Uterus (tissue), 3 donors: ENCODE measurements at regions not wholly inside any gene's neighbourhood (a gene's known extent, or its start where the extent isn't known, plus 50 kb on each side); places are given as distances from the start of the nearest gene placed in this dataset.

Source experiments
- DNase-seq, 2 donors: peaks; one replicate each; pipeline ENCODE4 v3.0.0-alpha.2; 2019 to 2020
- H3K27ac ChIP-seq, 2 donors: fragments of 200-600 bp; sonication (generic); 1 replicate in 1 of 2; 2 replicates in 1 of 2; pipeline ENCODE4 v1.5.1; 2016 to 2018
- H3K27me3 ChIP-seq, 2 donors: fragments of 200-600 bp; sonication (generic); one replicate each; pipeline ENCODE4 v1.5.1; 2018 to 2019; ENCODE audit warnings: control low read depth in 1 of 2
- H3K36me3 ChIP-seq, 2 donors: fragments of 200-600 bp; sonication (generic); one replicate each; pipeline ENCODE4 v1.5.1; 2019; ENCODE audit warnings: control low read depth in 1 of 2
- H3K4me1 ChIP-seq, 2 donors: fragments of 200-600 bp; sonication (generic); one replicate each; pipeline ENCODE4 v1.5.1; 2018 to 2019; ENCODE audit warnings: control low read depth in 1 of 2
- H3K4me3 ChIP-seq, 2 donors: fragments of 200-600 bp; sonication (generic); 1 replicate in 1 of 2; 2 replicates in 1 of 2; pipeline ENCODE4 v1.5.1; 2018 to 2019; ENCODE audit warnings: mild to moderate bottlenecking in 1 of 2
- H3K9me3 ChIP-seq, 2 donors: fragments of 200-600 bp; sonication (generic); one replicate each; pipeline ENCODE4 v1.5.1; 2019; ENCODE audit warnings: control low read depth in 1 of 2
- CTCF ChIP-seq, 4 experiments: fragments of 200-600 bp in 2 of 4; fragments of 450-650 bp in 2 of 4; sonication (generic) in 2 of 4; IDR thresholded peaks; one replicate each; pipeline ENCODE4 v1.5.1; 2016 to 2019; ENCODE audit warnings: antibody characterized with exemption in 4 of 4, mild to moderate bottlenecking in 2 of 4, moderate library complexity in 1 of 4
- POLR2A ChIP-seq, 2 donors: fragments of 450-650 bp; IDR thresholded peaks; one replicate each; pipeline ENCODE4 v1.6.1; 2016; ENCODE audit warnings: antibody characterized with exemption in 2 of 2, mild to moderate bottlenecking in 1 of 2, moderate library complexity in 1 of 2
- intact Hi-C: fragments of 100-400 bp; cut with DNase I; formaldehyde crosslinking; loops from one replicate; pipeline ENCODE4 v1.15.1; 2023; ENCODE audit warnings: low total_unique reads
- donor health status: DM: yes; HTN: yes; CAD: no.

- no peak for TF ChIP-seq CTCF (IDR thresholded peaks at IDR 0.05)
- no peaks in the 10 kb centered on the region for H3K4me1 ChIP-seq
- intact Hi-C loops = no loop called here
- H3K27ac ChIP-seq = no peak overlapping the region
- DNase-seq = no peak
- no peaks in the 10 kb centered on the region for H3K9me3 ChIP-seq
- H3K27me3 ChIP-seq = no peaks in the 10 kb centered on the region
- H3K4me3 ChIP-seq = no peak overlapping the region
- H3K36me3 ChIP-seq = no peaks in the 10 kb centered on the region
Observed at GRCh38 chr12:92615703-92616102, 87.1 kb upstream of the PLEKHG7 start.

- no peaks in the 10 kb centered on the region for H3K27me3 ChIP-seq
- no peak overlapping the region for H3K4me3 ChIP-seq
- no peak for DNase-seq
- no peaks in the 10 kb centered on the region for H3K9me3 ChIP-seq
- no peaks in the 10 kb centered on the region for H3K4me1 ChIP-seq
- intact Hi-C loops = no loop called here
- no peak overlapping the region for H3K27ac ChIP-seq
- H3K36me3 ChIP-seq = no peaks in the 10 kb centered on the region
- TF ChIP-seq POLR2A (IDR thresholded peaks at IDR 0.05) = no peak
- TF ChIP-seq CTCF (IDR thresholded peaks at IDR 0.05) = no peak
Observed at GRCh38 chr12:92615086-92615485, 87.7 kb upstream of the PLEKHG7 start.

- intact Hi-C loops = no loop called here
- no peak for DNase-seq
- Histone ChIP-seq H3K4me1 (no peaks in the 10 kb centered on the region), H3K36me3 (no peaks in the 10 kb centered on the region), H3K27me3 (no peaks in the 10 kb centered on the region), H3K27ac (no peak overlapping the region), H3K4me3 (no peak overlapping the region), H3K9me3 (no peaks in the 10 kb centered on the region)
- TF ChIP-seq CTCF (IDR thresholded peaks at IDR 0.05) (no peak), POLR2A (IDR thresholded peaks at IDR 0.05) (no peak)
Observed at GRCh38 chr12:92614502-92614901, 88.3 kb upstream of the PLEKHG7 start.

- Histone ChIP-seq H3K4me1 (no peaks in the 10 kb centered on the region), H3K9me3 (no peaks in the 10 kb centered on the region), H3K27ac (no peak overlapping the region), H3K4me3 (no peak overlapping the region), H3K36me3 (no peaks in the 10 kb centered on the region), H3K27me3 (no peaks in the 10 kb centered on the region)
- TF ChIP-seq POLR2A (IDR thresholded peaks at IDR 0.05) = no peak
- TF ChIP-seq CTCF (IDR thresholded peaks at IDR 0.05) = no peak
- DNase-seq = no peak
- intact Hi-C loops = no loop called here
Observed at GRCh38 chr12:92614001-92614400, 88.8 kb upstream of the PLEKHG7 start.

GRCh38 chr12:92612611-92613010 is 90.2 kb upstream of the PLEKHG7 start:
- H3K9me3 ChIP-seq = no peaks in the 10 kb centered on the region
- no peak overlapping the region for H3K27ac ChIP-seq
- intact Hi-C loops = no loop called here
- no peak for TF ChIP-seq POLR2A (IDR thresholded peaks at IDR 0.05)
- no peak for TF ChIP-seq CTCF (IDR thresholded peaks at IDR 0.05)
- H3K4me3 ChIP-seq = no peak overlapping the region
- H3K4me1 ChIP-seq = no peaks in the 10 kb centered on the region
- DNase-seq = no peak
- no peaks in the 10 kb centered on the region for H3K27me3 ChIP-seq
- no peaks in the 10 kb centered on the region for H3K36me3 ChIP-seq
